ENCODE measurements at regions not wholly inside any gene's neighbourhood (a gene's known extent, or its start where the extent isn't known, plus 50 kb on each side); places are given as distances from the start of the nearest gene placed in this dataset.

DNA sequence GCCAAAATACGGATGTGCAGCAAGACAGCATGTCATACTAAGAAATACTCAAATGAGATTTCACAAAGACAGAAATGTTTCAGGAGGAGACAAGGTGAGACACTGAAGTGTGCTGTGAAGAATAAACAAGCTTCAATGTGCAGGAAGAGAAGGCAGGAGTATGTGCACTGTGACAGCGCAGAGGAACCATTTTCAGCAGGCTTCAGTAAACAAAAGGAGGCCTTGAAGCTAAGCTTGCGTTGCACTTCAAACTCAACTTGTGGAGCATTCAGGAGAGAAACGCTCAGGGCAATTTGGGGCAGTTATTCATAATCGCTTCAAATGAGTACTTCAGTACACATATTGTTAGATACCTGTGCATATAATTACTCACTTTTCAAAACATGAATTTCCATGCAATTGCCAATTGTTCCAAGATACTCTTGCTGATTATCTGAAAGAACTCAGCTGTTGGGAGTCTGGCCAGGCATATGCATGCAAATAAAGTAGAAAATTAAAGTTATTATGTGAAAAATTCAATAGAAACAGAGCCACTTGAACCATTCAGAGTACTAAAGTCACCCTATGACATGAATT lies 234.2 kb upstream of the OPRM1 start:
- TF ChIP-seq CTCF (IDR thresholded peaks at IDR 0.05; ENCODE audit: insufficient read depth, low read depth, low read length), result no peak
- no peak for TF ChIP-seq EZH2 (IDR thresholded peaks at IDR 0.05; ENCODE audit: insufficient read depth, low read length)
